ENCODE measurements at regions not wholly inside any gene's neighbourhood (a gene's known extent, or its start where the extent isn't known, plus 50 kb on each side); places are given as distances from the start of the nearest gene placed in this dataset.

DNA sequence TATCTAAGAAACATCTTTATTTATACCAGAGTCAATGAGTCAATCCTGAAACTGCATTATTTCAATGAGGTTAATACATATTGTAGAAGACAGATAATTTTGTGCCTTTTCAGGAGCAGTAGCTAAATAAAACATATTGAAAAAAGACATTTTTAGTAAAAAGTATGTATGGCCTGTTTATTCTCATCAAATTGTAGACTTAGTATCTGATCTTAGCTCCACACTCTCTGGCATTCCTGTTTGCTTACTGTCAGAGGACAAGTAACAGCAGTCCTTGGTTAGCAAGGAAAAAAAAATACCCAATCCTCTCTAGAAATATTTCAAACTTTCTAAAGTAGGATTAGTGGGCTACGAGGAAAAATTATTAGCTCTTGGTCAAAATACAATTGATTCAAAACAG is 50.5 kb upstream of the GUCY1A1 start:
- no peak for DNase-seq

GRCh38 chr4:155615081-155615887 is 51.4 kb upstream of the GUCY1A1 start:
- DNase-seq: no peak

DNA sequence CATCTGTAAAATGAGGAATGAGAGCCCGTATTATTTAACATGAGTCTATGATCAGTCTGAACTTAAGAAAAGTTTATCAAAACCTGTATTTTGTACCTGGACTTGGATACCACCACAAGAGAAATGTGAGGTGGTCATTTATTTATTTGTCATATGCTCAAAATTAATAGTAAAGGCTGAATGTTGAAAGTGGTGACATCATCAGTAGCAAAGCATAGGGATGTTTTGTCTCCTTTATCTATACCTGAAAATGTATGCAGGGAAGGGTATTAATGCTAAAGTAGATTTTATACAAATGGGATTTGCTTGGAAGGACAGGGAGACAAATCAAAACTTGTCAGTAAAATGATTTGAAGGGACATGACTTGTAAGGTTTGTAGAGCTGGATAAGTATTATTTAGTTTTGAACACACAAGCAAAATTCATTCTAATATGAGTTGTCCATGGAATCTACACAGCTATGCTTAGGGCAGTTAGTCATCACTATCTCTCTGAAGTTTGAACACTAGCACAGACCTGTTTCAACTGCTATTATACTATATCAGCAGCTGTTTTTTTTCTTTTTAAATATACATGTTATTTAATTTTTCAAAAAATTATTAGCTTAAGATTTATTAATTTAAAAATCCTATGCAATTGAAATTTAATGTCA is 52.4 kb upstream of the GUCY1A1 start:
- no peak for DNase-seq

DNA sequence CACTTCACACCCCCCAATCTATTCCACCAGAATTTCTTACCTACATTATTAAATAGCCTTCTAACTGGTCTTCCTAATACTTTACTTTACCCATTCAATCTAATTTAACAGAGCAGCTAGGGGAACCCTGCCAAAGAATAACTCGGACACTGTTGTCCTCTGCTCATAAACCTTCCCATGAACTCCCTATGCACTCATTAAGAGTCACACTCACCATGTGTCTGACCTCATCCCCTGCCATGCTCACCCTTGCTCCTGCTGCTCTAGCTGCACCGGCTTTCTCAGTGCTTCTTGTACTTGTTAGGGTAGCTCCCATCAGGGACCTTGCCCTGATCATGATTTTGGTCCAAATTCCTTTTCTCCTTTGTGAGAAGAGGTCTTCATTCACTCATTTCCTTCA is 54.6 kb upstream of the GUCY1A1 start:
- no peak for DNase-seq

DNA sequence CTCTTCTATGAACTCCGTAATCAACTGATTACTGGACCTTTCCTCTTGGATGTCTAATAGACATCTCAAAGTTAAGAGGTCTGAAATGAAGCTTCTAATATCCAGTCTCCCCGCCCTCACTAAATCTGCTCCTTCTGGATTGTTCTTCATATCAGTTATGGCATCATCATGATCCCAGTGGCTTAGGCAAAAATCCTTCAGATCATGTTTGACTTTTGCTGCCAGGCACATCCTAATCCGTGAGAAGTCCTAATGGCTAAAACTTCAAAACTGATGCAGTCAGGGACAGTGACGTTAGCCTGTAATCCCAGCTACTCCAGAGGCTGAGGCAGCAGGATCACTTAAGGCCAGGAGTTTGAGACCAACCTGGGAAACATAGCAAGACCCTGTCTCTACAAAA is 55.1 kb upstream of the GUCY1A1 start:
- no peak for DNase-seq

DNA sequence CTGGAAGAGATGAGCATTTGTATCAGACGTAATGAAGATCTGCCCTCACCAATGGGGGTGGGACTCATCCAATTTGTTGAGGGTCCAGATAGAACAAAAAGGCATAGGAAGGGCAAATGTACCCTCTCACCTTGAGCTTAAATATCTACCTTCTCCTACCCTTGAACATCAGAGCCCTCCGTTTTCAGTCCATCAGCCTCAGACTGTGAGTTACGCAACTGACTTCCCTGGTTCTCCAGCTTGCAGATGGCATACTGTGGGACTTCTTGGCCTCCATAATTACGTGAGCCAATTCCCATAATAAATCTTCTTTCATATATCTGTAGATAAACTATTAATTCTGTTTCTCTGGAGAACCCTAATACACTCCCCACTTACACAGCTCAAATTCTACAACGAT is 56.5 kb upstream of the GUCY1A1 start:
- DNase-seq: no peak

DNA sequence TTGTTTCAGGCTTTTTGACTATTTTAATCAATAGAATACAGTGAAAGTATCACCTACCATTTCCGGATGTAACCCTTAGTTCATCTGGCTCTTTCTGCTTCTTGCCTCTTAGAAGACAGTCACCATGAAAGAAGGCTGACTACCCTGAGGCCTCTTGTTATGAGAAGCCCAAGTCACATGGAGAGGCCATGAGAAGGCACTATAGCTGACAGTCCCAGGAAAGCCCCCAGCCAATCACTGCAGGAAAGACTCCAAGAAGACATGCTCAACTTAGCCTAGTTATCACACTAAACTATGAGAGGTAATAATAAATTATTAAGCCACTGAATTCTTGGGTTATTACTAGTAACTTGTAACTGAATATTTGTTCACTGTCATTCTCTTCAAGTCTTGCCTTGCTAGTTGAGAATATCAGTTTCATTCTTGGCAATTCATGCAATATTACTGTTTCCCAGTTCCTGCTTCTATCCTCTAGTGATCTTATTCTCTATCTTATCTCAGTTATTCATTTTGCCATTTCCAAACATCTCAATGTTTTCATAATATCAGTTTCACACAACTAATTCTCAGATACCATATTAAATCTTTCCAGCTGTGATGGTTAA is 57.1 kb upstream of the GUCY1A1 start:
- DNase-seq: no peak

DNA sequence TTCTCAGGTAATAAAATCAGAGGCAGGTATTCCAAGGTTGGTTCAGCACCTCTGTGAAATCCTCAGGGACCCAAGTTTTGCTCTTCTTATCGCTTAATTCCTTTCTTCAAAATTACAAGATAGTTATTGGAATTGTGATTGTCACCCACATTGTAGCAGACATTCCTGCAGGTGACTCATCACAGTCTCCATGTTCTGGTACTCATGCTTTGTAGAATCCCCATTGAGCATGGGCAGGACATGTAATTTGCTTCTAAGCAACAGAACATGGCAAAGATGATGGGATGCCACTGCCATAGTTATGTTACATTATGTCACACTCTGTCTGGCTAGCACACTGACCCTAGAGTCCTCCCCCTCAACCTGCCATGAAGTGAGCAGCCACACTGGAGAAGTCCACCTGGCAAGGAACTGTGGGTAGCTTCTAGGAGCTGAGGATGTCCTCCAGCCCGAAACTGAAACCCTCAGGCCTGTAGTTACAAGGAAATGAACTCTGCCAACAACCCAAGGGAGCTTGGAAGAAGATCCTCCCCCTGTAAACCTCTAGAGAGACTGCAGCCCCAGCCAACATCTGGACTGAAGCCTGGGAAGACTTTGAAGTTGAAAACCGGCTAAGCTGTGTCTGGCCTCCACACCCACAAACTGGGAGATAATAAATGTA is 58.3 kb upstream of the GUCY1A1 start:
- no peak for DNase-seq

- no peak for DNase-seq
These were observed 59.2 kb upstream of the GUCY1A1 start for GRCh38 chr4:155607481-155607880.

DNA sequence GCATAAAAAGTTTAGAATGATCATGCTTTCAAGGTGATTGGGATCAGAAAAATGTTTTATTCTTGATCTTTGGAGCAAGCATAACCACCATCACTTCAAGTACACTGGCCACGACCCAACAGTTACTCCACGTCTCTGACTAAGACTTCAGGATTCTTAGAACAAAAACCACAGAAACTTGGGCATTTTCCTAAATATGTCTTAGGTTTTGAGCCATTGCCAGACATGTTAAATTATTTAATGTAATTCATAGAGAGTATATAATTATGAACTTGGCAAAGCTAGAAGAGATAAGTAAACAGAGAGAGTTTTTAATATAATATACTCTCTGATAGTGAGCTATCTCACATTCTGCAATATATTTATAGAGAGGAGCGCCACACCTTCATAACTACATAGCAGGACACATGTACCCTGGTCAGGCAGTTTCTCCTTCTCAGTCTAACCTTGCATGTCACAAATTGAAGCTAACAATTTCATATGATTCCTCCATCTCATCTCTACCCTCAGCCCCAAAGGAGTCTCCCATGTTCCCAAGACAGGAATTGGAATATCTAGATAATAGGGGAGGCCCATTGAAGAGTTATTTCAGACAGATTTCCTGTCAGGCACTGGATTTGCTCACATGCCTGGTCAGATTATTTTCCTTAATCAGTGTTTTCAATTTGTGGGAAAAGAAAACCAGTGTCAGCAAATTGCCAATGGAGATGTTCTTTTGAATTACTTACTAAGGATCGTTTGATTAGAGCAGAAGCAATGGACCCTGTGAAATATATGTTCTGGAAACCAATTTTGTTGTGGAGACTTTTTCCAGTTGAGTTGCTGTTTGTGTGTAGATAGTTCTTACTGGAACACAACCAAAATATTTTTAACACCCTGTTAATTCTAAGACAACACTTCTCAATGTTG is 61.7 kb upstream of the GUCY1A1 start:
- no peak for DNase-seq

DNA sequence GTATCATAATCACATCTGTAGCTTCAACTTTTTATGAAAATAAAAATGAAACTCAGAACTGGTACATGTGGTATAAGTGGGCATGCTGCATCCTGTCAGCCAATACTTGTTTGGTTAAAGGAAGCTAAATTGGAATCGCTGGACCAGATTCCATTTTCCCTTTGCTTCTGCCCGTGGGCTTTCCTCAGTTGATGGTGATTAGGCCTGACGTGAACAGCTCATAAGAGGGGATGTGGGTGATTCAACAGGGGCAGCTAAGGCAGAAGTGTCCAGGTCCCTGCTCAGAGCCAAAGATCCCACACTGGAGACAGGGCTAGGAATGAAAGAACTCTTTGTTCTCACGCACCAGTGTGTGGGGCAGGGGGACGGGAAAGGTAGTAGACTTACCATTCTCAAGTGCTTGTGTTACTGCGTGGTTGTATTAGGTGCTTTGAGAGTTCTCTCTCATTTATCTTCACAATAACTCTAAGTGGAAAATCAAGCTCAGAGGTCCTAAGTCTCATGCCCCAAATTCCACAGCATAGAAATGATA is 63.2 kb upstream of the GUCY1A1 start:
- DNase-seq: no peak

GRCh38 chr4:155602351-155603140 is 64.1 kb upstream of the GUCY1A1 start:
- no peak for DNase-seq

- DNase-seq: no peak
These were observed 66.4 kb upstream of the GUCY1A1 start for GRCh38 chr4:155600244-155600643.

GRCh38 chr4:155599596-155599995 is 67.1 kb upstream of the GUCY1A1 start:
- DNase-seq: no peak

DNA sequence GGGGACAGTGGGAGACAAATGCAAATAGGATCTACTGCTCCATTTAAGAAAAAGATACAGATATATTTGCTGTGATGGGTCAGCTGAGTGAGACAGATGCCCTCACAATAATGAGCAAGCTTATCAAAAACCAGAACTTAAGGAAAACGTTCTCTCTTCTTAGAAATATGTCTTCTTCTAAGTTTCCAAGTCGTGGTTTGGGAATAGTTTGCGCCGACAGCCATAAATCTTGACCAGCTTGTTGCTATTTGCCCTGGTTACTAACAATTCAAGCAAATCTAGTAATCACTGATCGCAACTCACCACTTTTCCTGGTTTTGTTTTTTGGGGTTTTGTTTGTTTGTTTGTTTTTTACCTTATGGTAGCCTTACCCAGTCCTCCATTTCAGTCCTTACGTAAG is 67.6 kb upstream of the GUCY1A1 start:
- DNase-seq: no peak

DNA sequence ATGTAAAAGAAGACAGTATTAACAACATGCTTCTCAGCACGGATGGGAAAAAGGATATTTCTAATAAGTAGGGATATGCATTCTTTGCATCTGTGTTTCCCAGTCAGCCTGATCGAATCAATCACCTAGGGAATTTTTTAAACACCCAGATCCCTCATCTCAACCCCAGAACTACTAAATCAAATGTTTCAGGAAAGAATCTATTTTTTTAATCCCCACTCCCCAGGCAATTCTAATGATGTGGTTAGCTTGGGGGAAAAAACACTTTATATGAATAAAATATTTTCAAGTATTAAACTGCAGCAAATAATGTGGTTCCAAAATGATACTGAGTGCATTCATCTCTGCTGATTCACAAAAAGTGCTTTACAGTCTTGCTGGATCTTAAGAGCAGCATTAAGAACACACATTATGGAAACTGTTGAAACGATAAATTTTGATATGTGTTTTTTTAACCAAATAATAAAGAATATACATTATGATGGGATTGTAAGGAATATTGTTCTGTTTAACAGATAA is 68.7 kb upstream of the GUCY1A1 start:
- DNase-seq: no peak

GRCh38 chr4:155597281-155597680 is 69.4 kb upstream of the GUCY1A1 start:
- DNase-seq: no peak

DNA sequence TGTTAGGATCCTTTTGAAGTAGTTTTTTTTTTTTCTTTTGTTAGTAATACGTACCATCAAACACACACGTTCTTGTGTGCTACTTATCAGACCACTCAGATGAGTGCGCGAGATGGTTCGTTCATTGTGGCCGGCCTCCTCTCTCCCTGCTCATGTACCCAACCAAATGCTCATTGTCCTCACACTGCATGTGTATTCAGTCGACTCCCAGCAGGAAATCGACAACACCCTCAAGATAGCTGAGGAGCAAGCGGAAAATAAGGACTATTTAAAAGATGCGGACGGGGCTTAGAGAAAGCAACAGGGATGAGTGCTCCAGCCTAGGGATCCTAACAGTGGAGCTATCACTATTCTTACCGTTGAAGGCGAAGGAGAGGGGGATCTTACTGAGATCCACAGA is 72.9 kb upstream of the GUCY1A1 start:
- no peak for DNase-seq

DNA sequence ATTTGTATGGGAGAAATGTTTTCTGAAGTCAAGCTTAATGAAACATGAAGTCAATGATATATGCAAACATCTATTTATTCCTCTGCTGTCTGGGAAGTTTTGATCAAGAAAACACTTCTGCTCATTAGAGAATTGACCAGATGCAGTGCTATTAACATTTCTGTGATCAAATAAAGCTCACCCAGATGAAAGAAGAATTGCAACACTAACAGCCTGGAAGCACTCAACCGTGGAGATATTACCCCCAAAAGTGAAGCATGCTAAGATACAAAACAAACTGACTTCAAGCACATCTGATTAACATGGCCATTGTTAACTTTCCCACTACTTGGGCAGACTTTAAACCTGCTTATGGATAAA is 73.7 kb upstream of the GUCY1A1 start:
- no peak for DNase-seq

DNA sequence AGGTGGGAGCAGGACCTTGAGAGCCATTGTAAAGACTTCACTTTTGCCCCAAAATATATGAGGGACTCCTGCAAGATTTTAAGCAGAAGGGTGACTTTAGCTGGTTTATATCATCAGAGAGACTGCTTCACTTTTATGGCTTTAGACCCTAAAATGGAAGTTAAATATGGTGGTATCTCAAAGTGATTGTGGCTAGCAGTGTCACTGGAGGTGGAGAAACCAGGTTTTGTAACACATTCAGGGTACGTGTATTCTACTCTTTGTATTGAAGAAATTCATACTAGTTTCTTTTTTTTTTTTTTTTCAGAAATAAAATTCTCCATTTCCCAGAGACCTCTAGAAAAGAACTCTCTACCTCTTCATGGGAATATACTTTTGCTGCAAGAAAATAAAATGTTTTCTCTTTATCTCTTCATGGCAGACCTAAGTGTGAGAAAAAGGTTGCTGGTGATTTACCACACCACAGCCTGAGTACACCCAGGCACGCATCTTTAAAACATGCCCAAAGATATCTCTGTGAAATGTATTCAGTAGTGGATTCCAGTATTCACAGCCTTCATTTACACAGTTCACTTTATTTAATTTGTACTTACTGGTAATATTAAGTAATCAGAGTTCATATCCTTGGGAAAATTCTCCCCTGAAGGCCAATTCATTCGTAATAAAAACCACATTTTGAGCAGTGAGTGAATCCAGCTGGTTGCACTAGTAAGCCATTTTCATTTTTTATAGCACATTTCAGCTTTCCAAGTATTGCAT is 74.3 kb upstream of the GUCY1A1 start:
- peak; percentile 76 for DNase-seq

Measured in renal pelvis (tissue), 1 donor.